OCI-LY7 (cell line): ENCODE measurements at regions not wholly inside any gene's neighbourhood (a gene's known extent, or its start where the extent isn't known, plus 50 kb on each side); places are given as distances from the start of the nearest gene placed in this dataset.

ENCODE experiments used
- BruUV-seq: library from RNA; stranded (reverse); fragments of 400-500 nt; replicated peaks from 2 replicates; lab custom pipeline; 2021; lab: Mats Ljungman, UMichigan
- CTCF ChIA-PET: fragments of 300-600 bp; sonication (Branson Sonifier 250); formaldehyde crosslinking; loops from one replicate; lab custom pipeline; 2022; ENCODE audit warnings: antibody characterized with exemption; ENCODE audit not compliant: unreplicated experiment; lab: Charles Lee
- POLR2A ChIA-PET: fragments of 300-600 bp; sonication (Branson Sonifier 250); formaldehyde crosslinking; loops from one replicate; lab custom pipeline; 2022; ENCODE audit warnings: antibody characterized with exemption; lab: Charles Lee
- DNase-seq: peaks from one replicate; pipeline ENCODE4 v3.0.0-alpha.2; 2015; ENCODE audit warnings: low spot score
- H2AFZ ChIP-seq: fragments of 200-600 bp; sonication (generic), shearing (Covaris generic); 2 replicates; pipeline ENCODE4 v1.6.1; 2014; ENCODE audit warnings: mild to moderate bottlenecking, antibody characterized with exemption, low read length, moderate library complexity
- H3K27ac ChIP-seq: fragments of 200-600 bp; sonication (generic); 2 replicates; pipeline ENCODE4 v1.5.1; 2014; ENCODE audit warnings: mixed run types, low read depth, mild to moderate bottlenecking, moderate library complexity, low read length, inconsistent platforms; ENCODE audit not compliant: poor library complexity, severe bottlenecking
- H3K36me3 ChIP-seq: fragments of 200-600 bp; sonication (generic); 2 replicates; pipeline ENCODE4 v1.6.1; 2014; ENCODE audit warnings: mild to moderate bottlenecking, antibody characterized with exemption, low read length, moderate library complexity, mixed read lengths; ENCODE audit not compliant: insufficient read depth
- H3K4me1 ChIP-seq: fragments of 200-600 bp; sonication (generic); 2 replicates; pipeline ENCODE4 v1.5.1; 2014; ENCODE audit warnings: mild to moderate bottlenecking, low read length; ENCODE audit not compliant: insufficient read depth, poor library complexity, severe bottlenecking
- H3K4me2 ChIP-seq: fragments of 200-600 bp; sonication (generic); 2 replicates; pipeline ENCODE4 v1.6.1; 2014; ENCODE audit warnings: mild to moderate bottlenecking, low read length
- H3K4me3 ChIP-seq: fragments of 200-600 bp; sonication (generic); 2 replicates; pipeline ENCODE4 v1.5.1; 2014; ENCODE audit warnings: mild to moderate bottlenecking, low read depth, low read length; ENCODE audit not compliant: poor library complexity, severe bottlenecking
- H3K79me2 ChIP-seq: fragments of 200-600 bp; sonication (generic); 2 replicates; pipeline ENCODE4 v1.6.1; 2016; ENCODE audit warnings: low read depth, mild to moderate bottlenecking, low read length, moderate library complexity, mixed read lengths; ENCODE audit not compliant: insufficient read depth
- H3K9me2 ChIP-seq: fragments of 200-600 bp; sonication (generic); 2 replicates; pipeline ENCODE4 v1.6.1; 2016; ENCODE audit warnings: mild to moderate bottlenecking, low read length, mixed read lengths; ENCODE audit not compliant: insufficient read depth
- H3K9me3 ChIP-seq: fragments of 200-600 bp; sonication (generic); 2 replicates; pipeline ENCODE4 v1.6.1; 2014; ENCODE audit warnings: mild to moderate bottlenecking, mixed run types, low read length, mixed read lengths
- H4K20me1 ChIP-seq: fragments of 200-600 bp; sonication (generic); 2 replicates; pipeline ENCODE4 v1.6.1; 2014; ENCODE audit warnings: mild to moderate bottlenecking, antibody characterized with exemption, low read length, moderate library complexity, mixed read lengths; ENCODE audit not compliant: insufficient read depth
- EZH2phosphoT487 ChIP-seq: fragments of 200-600 bp; sonication (generic); IDR thresholded peaks from 2 replicates; pipeline ENCODE4 v1.6.1; 2018; ENCODE audit warnings: low read depth, borderline replicate concordance, mild to moderate bottlenecking, mixed run types, antibody characterized with exemption, low read length, moderate library complexity, mixed read lengths
- intact Hi-C: fragments of 100-400 bp; cut with micrococcal nuclease; formaldehyde crosslinking; loops from one replicate; pipeline ENCODE4 v1.10.0; 2022; ENCODE audit not compliant: unreplicated experiment
- TF ChIP-seq, protein P1 (sequence below): fragments of 200-600 bp; sonication (generic); conservative IDR thresholded peaks from 2 replicates; pipeline ENCODE4 v1.5.1; 2014; ENCODE audit warnings: mild to moderate bottlenecking, antibody characterized with exemption, low read length, moderate library complexity, mixed read lengths

GRCh38 chrX:137401092-137401491, 164.8 kb upstream of the ZIC3 start:
- no peaks in the 10 kb centered on the region for H3K4me1 ChIP-seq
- no peaks in the 10 kb centered on the region for H3K79me2 ChIP-seq
- H3K9me3 ChIP-seq, result no peaks in the 10 kb centered on the region
- POLR2A ChIA-PET, result no interaction called here
- H4K20me1 ChIP-seq, result no peaks in the 10 kb centered on the region
- H3K4me2 ChIP-seq, result no peak overlapping the region
- intact Hi-C loops, result no loop called here
- BruUV-seq, result no TSS peak
- no peaks in the 10 kb centered on the region for H3K9me2 ChIP-seq
- DNase-seq, result no peak
- TF ChIP-seq, protein P1, sequence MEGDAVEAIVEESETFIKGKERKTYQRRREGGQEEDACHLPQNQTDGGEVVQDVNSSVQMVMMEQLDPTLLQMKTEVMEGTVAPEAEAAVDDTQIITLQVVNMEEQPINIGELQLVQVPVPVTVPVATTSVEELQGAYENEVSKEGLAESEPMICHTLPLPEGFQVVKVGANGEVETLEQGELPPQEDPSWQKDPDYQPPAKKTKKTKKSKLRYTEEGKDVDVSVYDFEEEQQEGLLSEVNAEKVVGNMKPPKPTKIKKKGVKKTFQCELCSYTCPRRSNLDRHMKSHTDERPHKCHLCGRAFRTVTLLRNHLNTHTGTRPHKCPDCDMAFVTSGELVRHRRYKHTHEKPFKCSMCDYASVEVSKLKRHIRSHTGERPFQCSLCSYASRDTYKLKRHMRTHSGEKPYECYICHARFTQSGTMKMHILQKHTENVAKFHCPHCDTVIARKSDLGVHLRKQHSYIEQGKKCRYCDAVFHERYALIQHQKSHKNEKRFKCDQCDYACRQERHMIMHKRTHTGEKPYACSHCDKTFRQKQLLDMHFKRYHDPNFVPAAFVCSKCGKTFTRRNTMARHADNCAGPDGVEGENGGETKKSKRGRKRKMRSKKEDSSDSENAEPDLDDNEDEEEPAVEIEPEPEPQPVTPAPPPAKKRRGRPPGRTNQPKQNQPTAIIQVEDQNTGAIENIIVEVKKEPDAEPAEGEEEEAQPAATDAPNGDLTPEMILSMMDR, result no peak
- TF ChIP-seq EZH2phosphoT487, result no peak
- no peaks in the 10 kb centered on the region for H3K36me3 ChIP-seq
- CTCF ChIA-PET, result no interaction called here
- no peak overlapping the region for H3K27ac ChIP-seq
- H2AFZ ChIP-seq, result no peak overlapping the region
- H3K4me3 ChIP-seq, result no peak overlapping the region

DNA sequence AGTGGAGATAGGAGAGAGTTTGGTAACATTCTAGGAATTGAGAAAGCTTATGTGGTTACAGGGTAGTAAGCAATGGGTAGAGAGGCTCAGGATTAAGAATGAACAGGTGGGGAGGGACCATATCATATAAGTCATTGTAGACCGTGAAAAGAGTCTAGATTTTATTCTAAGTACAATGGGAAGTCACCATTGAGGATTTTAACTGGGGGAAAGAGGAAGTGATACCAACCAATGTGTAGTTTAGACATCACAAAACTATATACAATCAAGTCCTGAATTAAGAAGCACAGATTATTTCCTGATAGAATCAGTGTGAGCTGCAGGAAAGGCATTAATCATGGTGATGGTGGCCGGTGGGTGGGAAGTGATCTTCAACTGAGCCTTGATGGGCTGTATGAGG, 178.3 kb upstream of the ZIC3 start:
- Histone ChIP-seq H3K27ac (no peak overlapping the region), H4K20me1 (no peaks in the 10 kb centered on the region), H3K9me3 (no peaks in the 10 kb centered on the region), H3K9me2 (no peaks in the 10 kb centered on the region), H3K4me3 (no peak overlapping the region), H3K4me2 (no peak overlapping the region), H3K4me1 (no peaks in the 10 kb centered on the region), H3K36me3 (no peaks in the 10 kb centered on the region), H2AFZ (no peak overlapping the region), H3K79me2 (no peaks in the 10 kb centered on the region)
- TF ChIP-seq, protein P1, result no peak
- no peak for TF ChIP-seq EZH2phosphoT487
- intact Hi-C loops, result no loop called here
- no TSS peak for BruUV-seq
- CTCF ChIA-PET, result no interaction called here
- peak; percentile 2 for DNase-seq
- POLR2A ChIA-PET, result no interaction called here

GRCh38 chrX:137366018-137366633, 199.8 kb upstream of the ZIC3 start:
- H3K9me2 ChIP-seq, result no peaks in the 10 kb centered on the region
- ChIA-PET CTCF (no interaction called here), POLR2A (no interaction called here)
- no peak for DNase-seq
- no peaks in the 10 kb centered on the region for H3K79me2 ChIP-seq
- H3K27ac ChIP-seq, result no peak overlapping the region
- intact Hi-C loops, result no loop called here
- no TSS peak for BruUV-seq
- no peak overlapping the region for H3K4me3 ChIP-seq
- no peak overlapping the region for H3K4me2 ChIP-seq
- TF ChIP-seq EZH2phosphoT487, result no peak
- TF ChIP-seq, protein P1, result no peak
- H3K9me3 ChIP-seq, result no peaks in the 10 kb centered on the region
- no peaks in the 10 kb centered on the region for H4K20me1 ChIP-seq
- no peaks in the 10 kb centered on the region for H3K36me3 ChIP-seq
- H2AFZ ChIP-seq, result no peak overlapping the region
- no peaks in the 10 kb centered on the region for H3K4me1 ChIP-seq
